NCI-H748 treated with DMSO at 0.1 percent for 48 hours (cell line): ENCODE measurements at regions not wholly inside any gene's neighbourhood (a gene's known extent, or its start where the extent isn't known, plus 50 kb on each side); places are given as distances from the start of the nearest gene placed in this dataset.

Experiments
- DNase-seq: peaks from one replicate; lab custom pipeline; 2025; lab: John Stamatoyannopoulos, UW

DNA sequence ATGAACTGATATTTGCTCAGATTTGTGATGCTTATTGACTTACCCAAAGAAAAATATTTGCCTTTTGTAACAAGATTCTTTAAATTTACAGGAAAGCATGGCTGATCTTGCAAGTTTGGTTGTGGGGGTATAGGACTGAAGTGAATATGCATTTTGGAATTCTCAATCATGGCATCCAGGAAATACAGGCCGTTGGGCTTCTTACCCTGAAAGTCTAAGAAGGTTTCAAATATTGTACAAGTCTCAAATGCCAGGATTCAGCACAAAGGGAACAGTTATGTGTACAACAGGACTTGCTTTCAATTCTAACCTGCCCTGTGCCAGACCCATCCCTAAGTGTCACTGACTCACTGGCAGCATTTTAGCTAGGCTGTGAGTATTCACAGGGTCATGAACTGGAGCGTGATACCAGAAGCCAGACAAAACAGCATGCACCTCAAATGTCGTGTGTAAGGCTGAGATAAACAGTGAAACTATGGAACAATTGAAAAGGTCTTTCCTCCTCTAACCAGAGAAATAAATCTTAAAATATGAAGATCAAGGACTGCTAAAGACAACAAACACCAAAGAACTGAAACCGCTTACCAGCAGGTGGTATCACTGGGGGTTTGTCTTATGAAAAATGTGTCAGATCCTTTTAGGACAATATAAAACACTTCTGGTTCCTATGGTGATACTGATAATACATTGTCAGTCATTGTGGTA is 168.6 kb upstream of the RGMB start:
- DNase-seq: peak; percentile 9

DNA sequence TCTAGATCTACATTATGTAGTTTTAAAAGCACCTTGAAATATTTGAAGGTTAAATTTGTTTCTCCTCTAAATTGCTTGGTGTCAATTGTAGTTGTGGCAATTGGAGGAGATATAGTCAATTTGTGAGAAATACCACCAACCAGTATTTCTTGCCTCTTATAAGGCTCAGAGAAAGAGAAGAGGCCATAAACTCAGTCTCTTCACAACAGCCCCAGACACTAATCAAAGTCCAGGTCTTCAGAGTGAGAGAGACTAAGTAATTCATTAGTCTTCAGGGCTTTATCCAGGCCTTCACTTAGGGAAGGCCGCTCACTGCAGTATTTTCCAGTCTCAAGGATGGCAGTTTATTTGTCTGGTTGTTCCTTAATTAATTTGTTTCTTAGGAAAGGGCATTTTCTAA is 168.0 kb upstream of the RGMB start:
- no peak for DNase-seq

DNA sequence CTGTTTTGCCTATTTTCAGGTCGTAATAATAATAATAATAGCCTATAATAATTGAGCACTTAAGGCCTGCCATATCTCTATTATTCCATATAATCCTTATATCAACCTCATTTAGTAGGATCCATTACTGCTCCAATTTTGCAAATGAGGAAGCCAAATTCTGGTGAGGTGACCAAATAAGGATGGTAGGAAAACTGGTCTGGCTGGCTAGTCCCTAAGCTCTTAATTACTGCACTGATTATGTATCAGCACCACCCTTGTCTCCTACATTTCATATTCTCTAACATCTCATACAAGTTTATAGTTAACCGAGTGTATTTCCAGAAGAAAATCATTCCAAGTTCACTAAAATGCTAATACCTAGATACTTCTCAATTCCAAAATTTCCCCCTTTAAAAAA is 166.5 kb upstream of the RGMB start:
- DNase-seq: no peak

DNA sequence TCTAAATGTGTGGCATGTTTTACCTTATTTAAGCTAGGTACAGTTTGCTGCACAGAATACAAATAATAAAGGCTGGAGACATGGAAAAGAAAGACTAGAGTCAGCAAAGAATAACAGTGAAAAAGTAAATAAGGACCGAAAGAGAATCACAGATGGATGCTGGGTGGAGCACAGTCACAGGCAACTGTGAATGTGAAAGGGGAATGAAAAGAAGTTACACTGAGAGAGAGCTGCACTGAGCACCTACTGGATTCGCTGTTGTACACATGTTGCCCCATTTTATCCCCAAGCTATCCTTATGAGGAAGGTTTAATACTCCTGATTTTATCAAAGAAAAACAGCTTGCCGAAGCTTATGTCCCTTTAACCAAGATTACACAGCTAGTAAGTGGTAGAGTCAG is 165.4 kb upstream of the RGMB start:
- DNase-seq: no peak

DNA sequence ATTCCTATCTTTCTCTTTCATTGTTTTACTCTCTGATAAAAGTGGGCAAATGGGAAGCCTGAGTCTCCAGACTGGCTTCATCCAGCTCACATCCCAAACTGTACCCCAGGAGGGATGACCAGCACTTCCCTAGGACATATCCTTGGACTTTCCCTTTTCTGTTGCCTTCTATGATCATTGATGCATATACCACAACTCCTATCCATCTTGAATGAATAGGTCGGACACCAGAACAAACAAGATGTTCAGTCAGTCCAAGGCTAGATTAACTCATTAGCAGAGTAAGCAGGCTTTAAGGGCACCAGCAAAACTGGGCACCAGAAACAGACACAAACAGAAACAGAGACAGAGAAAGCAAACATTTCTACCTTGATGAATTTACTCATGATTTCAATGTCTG is 159.1 kb upstream of the RGMB start:
- DNase-seq: no peak

DNA sequence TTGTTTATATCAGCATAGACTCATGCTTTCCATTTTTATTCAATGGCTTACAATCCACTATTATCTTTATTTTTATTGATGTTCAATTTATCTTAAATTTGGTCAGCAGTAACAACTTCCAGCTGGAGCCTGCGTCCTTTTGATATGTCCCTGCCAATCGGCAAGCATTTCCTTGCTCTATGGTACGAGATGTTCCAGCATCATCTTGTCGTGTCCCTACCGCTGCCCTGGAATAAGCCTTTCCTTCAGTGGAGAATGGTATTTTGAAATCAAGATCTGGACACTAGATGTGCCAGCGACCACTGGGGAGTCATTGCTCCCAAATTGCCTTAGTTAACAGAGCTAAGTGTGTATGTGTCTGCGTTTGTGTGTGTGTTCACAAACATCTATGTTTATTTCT is 151.6 kb upstream of the RGMB start:
- no peak for DNase-seq

DNA sequence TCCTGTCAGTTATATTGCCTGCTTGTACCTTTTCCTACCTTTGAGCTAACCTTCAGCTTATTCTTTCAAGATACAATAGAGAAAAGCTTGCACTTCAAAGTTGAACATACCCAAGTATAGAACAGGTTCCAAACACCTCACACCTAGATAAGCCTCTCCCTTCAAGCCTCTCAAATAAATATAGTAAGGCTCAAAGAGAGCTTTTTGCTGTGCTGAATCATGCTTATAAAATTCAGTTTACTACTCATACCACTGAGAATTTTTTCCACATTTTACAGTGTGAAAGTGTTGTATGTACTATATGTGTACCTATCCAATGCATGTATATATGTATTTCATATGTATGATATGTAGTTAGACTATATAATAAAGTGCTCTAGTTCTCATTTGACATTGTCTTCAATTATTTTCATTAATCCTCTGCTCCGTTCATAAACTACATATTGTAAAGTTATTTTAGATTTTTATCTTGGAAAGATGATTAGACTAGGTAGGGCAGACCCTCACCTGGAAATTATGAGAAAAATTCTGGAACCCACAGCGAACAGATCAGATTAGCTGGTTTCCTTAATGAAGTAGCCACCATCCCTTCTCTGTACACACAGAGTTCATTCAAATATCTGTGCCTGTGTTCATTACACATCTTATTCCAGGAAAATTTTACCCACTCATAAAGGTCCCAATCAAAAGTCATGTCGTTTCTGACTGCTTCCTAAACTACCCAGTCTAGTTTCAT is 149.2 kb upstream of the RGMB start:
- DNase-seq: no peak

DNA sequence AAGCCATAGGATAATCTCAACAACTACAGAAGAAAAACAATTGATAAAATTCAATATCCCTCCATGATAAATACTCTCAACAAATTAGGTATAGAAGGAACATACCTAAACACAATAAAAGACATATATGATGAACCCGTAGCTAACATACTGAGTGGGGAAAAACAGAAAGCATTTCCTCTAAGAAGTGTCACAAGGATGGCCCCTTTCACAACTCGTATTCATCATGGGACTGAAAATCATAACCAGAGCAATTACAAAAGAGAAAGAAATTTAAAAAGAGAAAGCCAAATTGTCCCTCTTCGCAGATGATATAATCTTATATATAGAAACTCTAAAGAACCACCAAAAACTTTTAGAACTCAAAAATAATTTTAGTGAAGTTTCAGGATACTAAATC is 146.3 kb upstream of the RGMB start:
- DNase-seq: no peak

DNA sequence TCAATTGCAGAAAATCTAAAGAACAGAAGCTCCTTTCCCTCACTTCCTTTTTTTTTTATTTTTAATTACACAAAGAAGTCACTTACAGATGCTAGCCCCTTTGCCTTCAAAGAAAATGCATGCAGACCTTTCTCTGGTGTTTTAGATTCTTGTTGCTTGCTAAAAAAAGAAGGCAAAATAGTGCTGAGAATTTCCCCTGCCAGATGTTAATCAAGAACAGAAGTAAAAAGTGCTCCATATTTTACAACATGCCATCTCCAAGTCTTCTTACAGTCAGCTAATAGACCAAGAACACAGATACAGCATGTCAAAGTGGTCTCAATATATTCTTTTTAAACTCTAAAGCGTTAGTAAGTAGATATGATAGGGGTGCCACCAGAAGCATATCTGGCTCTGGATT is 142.8 kb upstream of the RGMB start:
- no peak for DNase-seq

DNA sequence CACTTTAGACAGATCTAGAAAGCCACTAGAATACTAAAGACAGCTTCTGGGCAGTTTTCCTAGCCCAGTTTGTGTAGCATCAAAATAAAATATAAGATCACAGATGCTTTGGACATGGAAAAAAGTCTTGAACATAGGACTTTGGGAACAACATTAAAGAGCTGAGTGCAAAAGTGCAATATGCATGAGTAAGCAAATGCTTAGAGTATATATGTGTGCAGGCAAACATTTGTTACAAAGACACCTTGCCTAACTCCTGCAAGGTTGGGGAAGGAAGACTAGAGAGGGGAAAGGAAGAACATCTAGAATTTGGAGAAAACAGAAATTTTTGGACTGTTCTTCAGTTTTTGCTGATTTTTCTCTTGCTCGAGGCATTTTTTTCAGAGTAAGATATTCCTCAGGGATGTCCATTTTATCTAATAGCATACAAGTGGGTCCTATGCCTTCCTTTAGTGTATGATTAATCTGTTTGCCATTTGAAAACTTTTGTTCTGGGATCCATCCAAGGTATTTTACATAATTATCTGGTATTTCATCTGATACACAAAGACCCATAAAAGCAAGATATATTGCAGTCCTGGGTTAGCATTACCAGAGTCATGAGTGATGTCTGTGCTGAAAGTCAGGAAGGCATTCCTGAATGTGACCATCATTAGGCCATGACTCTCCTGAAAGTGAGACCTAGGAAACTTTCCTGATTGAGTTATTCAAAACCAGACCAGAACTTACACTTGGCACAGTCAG is 142.0 kb upstream of the RGMB start:
- DNase-seq: no peak

DNA sequence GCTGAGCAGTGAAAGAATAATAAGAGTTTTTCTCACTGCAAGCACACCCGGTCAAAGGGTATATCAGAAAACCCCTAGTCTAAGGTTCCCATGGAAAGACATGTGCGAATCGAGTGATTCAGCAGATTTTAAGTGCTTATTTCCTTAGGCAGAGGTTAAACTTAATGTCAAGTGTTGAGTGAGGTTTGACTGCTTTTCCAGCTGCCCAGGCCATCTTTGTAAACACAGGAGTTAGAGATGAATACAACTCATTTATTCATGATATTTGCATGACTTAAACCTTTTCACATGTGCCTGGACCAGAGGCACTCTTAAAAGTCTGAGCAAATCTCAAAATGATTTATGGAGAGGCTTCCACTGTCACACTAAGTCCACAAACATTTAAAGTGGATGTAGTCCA is 137.8 kb upstream of the RGMB start:
- DNase-seq: no peak

DNA sequence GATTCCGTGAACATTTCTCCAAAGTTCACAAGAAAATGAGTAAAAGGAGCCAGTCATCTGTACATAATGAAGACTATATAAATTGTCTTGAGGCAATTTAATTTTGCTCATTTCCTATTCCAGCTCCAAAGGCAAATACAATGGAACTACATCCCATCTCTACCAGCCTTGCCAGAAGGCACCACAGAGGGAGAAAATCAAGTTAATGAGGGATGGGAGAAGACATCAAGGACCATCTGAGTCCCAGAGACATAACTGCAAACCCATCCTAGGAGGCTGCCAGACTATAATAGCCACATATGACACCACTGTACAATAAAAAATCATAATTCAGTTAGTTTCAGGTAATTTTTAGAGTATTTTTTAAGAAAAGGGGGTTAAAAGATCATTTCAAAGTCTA is 136.3 kb upstream of the RGMB start:
- no peak for DNase-seq

DNA sequence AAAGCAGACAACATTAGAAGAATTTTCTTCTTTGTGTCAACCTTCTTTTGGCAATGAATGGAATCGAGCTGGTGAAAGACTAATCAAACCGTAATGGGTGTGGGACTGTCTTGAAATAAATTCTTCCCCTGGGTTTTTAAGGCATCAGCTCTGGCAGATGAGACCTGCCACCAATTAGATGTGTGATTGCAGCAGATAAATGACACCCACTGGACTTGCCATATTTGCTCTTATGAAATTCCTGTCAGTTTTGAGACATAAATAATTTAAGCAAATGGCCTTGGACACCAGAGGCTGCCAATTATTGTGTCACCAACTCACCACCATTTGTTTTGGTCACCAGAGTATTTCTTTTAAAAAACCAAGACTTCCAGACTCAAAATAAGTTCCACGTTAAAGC is 135.9 kb upstream of the RGMB start:
- no peak for DNase-seq

DNA sequence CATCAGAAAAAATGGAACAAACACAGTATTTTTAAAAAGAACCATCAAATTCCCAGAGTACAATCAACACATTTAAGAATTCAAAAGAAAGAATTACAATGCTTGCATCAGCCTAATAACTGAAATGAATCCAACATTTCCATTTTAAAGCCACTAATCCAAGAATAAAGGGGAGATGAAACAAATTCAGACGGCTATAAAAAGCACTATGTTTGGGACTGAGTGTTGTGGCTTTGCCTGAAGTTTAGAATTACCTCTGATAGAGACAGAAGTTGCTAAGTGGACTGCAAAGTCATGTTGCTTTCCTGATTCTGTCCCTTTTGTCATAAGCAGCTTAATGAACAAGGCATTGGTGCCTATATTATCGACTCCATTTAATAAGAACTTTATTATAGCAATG is 135.4 kb upstream of the RGMB start:
- no peak for DNase-seq

DNA sequence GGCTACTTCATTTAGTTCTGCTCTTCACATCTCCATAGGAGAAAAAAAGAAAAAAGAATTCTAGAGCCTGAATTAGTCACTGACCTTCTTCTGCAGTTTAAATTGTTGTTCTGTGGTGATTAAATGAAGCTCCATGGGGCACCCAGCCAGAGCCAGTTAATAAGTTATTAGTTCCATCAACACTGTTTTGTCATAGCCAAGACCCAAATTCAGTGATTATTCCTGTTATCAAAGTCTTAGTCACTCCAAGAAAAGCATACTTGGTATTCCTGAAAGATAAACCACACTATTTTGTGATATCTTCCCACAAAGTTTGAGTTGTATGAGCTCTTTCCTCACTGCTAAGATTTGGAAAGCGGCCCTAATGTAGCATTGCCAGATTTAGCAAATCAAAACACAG is 134.8 kb upstream of the RGMB start:
- no peak for DNase-seq

DNA sequence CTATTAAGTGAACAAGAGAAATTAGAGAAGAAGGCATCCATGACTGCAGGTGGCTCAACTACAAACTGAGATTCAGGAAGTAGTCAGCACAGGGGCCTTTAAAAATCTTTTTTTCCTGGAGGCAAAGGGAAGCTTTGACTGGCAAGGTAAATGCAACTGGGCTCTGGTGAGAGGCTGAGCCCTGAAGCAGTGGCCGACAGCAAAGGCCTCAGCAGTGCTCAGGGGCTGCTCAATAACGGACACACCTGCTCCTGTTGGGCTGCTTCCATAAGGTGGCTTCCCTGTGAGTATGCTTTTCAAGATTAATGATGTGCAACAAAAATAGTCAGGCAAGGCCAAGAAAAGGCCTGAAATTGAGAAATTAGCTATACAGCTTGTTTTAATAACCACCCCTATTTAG is 134.2 kb upstream of the RGMB start:
- DNase-seq: no peak

DNA sequence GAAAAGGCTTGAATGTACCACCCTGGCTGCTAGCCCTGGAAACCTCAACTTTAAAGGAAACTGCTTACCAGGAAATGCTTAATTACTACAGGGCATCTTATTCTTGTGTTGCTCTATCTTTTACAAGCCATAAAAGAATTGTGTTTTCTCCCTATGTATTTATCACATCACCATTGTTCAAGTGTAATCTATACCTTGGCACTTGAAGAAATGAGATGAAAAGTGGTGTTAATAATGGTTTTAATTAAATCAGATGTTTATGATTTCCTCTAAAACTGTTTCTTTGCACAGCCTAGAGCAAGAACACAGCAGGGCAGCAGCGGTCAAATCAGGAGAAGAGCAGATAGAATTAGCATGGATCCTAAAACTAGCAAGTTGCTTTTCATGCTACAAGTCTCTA is 131.8 kb upstream of the RGMB start:
- DNase-seq: no peak

DNA sequence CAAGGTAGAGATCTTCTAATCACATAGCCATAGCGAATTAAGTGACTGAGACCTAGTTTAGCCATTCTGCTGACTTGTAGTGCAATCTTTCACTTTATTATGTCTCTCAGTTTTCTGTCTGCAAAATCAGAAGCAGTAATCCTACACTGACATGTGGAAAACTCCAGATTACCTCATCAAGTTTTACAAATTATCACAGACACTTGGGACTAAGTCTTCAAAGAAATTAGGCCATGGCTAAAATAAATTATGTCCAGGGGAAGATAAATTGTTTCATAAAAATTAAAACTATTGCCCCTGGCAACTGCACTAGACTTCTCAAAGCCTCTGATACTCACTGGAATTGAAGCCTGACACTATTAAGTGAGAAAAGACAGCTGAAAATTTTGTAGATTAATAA is 129.9 kb upstream of the RGMB start:
- no peak for DNase-seq

DNA sequence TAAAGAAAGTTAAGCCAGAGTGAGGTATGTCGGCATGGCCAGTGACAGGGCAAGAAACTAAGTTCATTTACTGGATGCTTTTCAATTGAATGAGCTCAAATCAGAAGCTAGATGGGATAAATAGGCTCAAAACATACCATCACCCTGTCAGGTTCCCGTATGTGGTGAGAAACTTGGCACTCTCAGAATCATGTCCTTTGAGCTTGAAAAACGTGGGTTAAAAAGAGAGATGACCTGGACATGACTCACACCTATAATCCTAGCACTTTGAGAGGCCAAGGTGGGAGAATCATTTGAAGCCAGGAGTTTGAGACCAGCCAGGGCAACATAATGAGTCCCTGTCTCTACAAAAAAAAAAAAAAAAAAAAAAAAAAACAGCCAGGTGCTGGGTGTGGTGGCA is 121.7 kb upstream of the RGMB start:
- no peak for DNase-seq

DNA sequence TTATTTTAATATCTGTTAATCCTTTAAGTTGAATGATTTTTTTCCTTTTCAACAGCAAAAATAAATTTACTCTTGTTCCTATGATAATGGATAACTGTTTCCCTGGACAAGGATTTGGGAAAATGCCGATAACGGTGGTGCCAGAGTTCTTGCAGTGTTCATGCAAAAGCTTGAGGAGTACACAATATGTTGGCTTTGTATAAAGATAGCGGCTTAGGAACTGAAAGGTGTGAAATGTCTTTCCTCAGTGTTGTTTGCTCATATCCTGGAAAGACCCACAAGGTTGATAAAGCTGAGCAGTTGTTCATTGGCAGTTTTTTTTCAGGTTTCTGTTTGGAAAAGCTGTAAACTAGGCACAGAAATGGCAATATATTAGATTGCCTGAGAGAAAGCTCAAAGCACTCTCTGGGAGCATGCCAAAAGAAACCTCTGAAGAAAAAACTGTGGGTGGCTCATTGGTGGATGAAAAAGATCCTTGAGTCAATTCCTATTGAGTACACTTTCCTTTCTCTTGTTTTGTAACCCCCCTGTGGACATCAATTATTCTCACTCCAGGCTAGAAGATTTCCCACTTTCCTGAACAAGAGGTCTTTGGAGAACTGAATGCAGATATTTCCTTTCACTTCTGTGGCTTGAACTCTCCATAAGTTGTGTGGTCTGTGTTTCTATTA is 117.2 kb upstream of the RGMB start:
- no peak for DNase-seq

DNA sequence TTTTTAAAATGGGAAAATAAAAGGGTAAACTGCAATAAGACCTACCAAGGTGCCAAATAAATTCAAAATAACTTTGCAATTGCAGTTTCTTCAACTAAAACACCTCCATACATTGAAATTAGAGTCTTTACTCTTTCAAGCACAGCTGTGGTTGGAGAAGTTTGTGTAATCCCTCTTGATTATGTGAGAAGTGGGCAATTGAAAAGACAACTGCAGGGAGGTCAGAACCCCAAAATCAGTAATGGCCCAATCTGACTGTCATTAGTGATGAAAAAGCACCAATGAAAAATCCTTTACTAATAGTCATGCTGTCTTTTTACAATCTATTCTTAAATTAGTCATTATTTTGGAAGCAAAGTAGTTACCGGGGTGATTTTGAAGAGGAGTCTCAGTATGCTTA is 116.7 kb upstream of the RGMB start:
- no peak for DNase-seq

DNA sequence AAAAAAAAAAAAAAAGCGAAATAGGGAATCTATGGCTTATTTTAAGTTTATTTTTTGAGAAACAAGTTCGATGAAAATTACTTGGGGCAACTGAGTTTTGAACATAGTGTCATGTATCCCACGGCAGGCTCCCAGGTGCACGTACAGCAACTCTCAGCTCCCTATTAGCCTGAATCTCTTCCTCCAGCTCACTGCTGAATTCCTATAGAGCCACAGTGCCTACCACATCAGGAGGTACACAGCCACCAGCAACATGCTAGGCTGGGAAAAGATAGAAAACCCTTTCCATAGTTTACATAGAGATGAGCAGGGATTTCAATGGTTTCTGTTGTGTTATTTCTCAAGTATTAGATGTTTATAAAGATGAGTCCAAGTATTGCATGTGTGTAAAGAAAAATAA is 115.9 kb upstream of the RGMB start:
- DNase-seq: no peak

DNA sequence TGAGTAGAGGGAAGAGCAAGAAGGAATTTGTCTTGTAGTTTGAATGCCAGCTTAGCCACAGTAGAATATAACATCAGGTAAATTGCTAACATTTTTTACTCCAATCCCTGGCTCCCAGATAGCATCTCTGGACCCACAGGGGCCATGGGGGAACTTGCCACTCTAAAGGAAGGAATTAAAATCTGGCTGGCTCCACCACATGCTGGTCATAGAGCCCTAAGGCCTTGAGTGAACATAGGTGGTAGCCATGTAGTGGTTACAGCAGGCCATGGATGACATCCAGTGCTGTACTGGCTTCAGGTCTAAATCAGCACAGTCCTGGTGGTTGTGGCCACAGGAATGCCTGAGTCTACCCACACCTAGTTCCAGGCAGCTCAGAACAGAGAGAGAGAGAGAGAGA is 109.9 kb upstream of the RGMB start:
- DNase-seq: no peak
